NCI-H226 (cell line): ENCODE measurements at regions not wholly inside any gene's neighbourhood (a gene's known extent, or its start where the extent isn't known, plus 50 kb on each side); places are given as distances from the start of the nearest gene placed in this dataset.
"Not testable (repeated sequence)": the region's sequence is repeated elsewhere in the genome, so short reads cannot be mapped to it uniquely, and the experiment has no call there.

Experiments used
- DNase-seq: peaks from one replicate; pipeline ENCODE4 v3.0.0-alpha.2; 2015

GRCh38 chr17:43315369-43315768 is 81.6 kb upstream of the RNU2-1 start:
- no peak for DNase-seq

DNA sequence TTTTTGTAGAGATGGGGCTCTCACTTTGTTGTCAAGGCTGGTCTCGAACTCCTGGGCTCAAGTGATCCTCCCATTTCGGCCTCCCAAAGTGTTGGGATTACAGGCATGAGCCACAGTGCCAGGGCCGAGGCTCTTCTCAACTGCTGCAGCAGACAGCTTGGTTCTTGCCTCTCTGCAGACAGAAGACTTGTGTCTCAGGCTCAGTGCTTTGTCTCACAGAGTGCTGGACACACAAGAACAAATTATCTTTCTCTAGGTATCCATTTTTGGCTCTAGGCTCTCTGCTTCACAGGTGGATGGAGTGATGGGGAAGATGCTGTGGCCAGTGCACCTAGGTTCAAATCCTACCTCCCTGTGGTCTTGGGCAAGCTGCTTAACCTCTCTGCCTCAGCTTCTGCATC is 80.8 kb upstream of the RNU2-1 start:
- DNase-seq: no peak

DNA sequence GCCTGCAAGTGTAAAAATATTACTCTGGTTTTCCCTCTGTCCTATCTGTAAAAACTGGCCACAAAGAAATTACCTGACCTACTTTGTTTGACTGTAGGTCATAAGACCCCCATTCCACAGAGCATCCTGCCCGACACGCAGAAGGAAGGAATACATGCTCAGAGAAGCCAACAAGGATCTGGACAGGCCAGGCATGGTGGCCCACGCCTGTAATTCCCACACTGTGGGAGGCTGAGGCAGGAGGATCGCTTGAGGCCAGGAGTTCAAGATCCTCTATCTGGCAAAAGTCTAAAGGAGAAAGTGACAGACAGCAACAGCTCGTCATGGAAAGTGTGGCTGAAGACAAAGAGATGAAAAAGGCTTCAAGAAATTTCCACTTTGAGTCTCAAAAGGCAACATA is 78.2 kb upstream of the RNU2-1 start:
- no peak for DNase-seq

DNA sequence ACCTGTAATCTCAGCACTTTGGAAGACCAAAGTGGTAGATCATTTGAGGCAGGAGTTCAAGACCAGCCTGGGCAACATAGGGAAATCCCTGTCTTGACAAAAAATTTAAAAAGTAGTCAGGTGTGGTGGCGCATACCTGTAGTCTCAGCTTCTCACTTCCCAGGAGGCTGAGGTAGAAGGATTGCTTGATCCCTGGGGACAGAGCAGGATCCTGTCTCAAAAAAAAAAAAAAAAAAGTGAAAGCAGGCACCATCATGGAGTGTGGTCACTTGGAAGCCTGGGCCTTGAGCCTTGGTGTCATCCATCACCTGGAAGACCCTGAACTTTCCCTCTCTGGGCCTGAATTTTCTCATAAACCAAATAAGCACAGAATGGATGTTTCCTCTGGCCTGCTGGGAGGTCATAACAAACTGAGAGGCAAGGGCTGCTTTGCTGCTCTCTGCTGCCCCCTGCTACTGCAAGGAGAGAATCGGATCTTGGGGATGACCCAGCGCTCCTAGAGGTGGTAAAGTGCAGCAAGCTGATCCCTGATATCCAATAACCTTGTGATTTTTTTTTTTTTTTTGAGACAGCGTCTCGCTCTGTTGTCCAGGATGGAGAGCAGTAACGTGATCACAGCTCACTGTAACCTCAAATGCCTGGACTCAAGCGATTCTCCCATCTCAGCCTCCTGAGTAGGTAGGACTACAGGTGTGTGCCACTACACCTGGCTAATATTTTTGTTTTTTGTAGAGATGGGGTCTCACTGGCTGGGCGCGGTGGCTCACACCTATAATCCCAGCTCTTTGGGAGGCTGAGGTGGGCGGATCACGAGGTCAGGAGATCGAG is 75.9 kb upstream of the RNU2-1 start:
- DNase-seq: no peak

DNA sequence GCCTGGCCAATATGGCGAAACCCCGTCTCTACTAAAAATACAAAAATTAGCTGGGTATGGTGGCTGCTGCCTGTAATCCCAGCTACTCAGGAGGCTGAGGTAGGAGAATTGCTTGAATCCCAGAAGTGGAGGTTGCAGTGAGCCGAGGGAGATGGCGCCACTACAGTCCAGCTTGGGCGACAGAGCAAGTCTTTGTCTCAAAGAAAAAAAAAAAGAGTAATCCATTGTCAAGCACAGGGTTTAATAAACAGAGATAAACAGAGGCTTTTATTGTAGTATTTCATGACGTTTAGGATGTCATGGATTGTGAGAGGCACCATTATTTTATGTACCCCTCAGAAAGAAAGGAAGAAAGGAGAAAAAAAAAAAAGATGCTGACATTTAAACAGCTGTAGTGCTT is 75.2 kb upstream of the RNU2-1 start:
- no peak for DNase-seq

DNA sequence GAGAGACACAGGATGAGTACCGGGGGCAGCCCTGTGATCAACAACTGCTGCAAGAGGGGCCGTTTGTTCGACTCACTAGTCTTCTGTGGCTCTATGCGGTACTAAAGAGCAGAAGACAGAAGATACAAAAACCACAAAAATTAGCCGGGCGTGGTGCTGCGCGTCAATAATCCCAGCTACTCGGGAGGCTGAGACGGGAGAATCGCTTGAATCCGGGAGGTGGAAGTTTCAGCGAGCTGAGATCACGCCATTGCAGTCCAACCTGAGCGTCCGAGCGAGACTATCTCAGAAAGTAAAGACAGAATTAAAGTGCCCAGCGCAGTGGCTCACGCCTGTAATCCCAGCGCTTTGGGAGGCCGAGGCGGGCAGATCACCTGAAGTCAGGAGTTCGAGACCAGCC is 71.0 kb upstream of the RNU2-1 start:
- DNase-seq: not testable (repeated sequence)

GRCh38 chr17:43303049-43303448 is 69.3 kb upstream of the RNU2-1 start:
- DNase-seq: not testable (repeated sequence)

- DNase-seq: not testable (repeated sequence)
These were observed 65.7 kb upstream of the RNU2-1 start for GRCh38 chr17:43299300-43300076.

- not testable (repeated sequence) for DNase-seq
These were observed 55.9 kb upstream of the RNU2-1 start for GRCh38 chr17:43289670-43290069.

GRCh38 chr17:43283606-43284005 is 49.8 kb upstream of the RNU2-1 start:
- DNase-seq: not testable (repeated sequence)
